ENCODE measurements at regions not wholly inside any gene's neighbourhood (a gene's known extent, or its start where the extent isn't known, plus 50 kb on each side); places are given as distances from the start of the nearest gene placed in this dataset.

- Histone ChIP-seq H3K9ac (ENCODE audit: extremely low read depth, low read length, poor library complexity, severe bottlenecking) (no peak overlapping the region), H3K4me3 (ENCODE audit: low read length) (no peak overlapping the region), H3K9me3 (ENCODE audit: control insufficient read depth, low read length) (no peaks in the 10 kb centered on the region), H3K27ac (ENCODE audit: low read depth, low read length) (no peak overlapping the region), H3K27me3 (ENCODE audit: control insufficient read depth, insufficient read depth, low read length, poor library complexity, severe bottlenecking) (no peaks in the 10 kb centered on the region), H3K36me3 (ENCODE audit: control insufficient read depth, insufficient read depth, low read length) (no peaks in the 10 kb centered on the region), H3K4me1 (ENCODE audit: control insufficient read depth, insufficient read depth, low read length) (peaks cover 4% of the 10 kb centered on the region)
- Mint-ChIP-seq H3K27ac (no peak overlapping the region), H3K27me3 (ENCODE audit: insufficient read depth) (peaks cover 17% of the 10 kb centered on the region), H3K4me3 (no peak overlapping the region), H3K4me1 (peaks cover 8% of the 10 kb centered on the region), H3K36me3 (ENCODE audit: low read depth) (no peaks in the 10 kb centered on the region), H3K9me3 (peaks cover 2% of the 10 kb centered on the region)
- WGBS, 2 experiments (ENCODE audit: insufficient coverage in 1 of 2, insufficient read length in 1 of 2), result 94% methylated on average over 10 to 11 of the region's 11 CpGs
- TF ChIP-seq, protein P1, sequence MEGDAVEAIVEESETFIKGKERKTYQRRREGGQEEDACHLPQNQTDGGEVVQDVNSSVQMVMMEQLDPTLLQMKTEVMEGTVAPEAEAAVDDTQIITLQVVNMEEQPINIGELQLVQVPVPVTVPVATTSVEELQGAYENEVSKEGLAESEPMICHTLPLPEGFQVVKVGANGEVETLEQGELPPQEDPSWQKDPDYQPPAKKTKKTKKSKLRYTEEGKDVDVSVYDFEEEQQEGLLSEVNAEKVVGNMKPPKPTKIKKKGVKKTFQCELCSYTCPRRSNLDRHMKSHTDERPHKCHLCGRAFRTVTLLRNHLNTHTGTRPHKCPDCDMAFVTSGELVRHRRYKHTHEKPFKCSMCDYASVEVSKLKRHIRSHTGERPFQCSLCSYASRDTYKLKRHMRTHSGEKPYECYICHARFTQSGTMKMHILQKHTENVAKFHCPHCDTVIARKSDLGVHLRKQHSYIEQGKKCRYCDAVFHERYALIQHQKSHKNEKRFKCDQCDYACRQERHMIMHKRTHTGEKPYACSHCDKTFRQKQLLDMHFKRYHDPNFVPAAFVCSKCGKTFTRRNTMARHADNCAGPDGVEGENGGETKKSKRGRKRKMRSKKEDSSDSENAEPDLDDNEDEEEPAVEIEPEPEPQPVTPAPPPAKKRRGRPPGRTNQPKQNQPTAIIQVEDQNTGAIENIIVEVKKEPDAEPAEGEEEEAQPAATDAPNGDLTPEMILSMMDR (conservative IDR thresholded peaks at IDR 0.05), result no peak
- DNase-seq, result no peak
These were observed 64.0 kb upstream of the SOX21 start for GRCh38 chr13:94776300-94776699.

DNA sequence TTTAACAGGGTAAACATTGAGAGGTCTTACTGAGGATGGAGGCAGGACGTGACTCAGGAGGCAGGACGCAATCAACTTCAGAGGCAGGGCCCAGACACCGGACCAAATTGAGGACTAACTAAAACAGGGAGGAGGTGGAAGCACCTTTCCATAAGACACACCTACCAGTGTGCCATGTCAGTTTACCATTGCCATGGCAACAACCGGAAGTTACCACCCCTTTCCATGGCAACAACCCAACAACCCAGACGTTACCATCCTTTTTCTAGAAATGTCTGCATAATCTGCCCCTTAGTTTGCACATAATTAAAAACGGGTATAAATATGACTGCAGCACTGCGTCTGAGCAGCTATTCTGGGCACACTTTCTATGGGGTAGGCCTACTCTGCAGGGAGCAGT is 53.5 kb upstream of the SOX21 start:
- peak; percentile 54 for DNase-seq
- Histone ChIP-seq H3K4me3 (ENCODE audit: low read length) (no peak overlapping the region), H3K27me3 (ENCODE audit: control insufficient read depth, insufficient read depth, low read length, poor library complexity, severe bottlenecking) (no peaks in the 10 kb centered on the region), H3K9me3 (ENCODE audit: control insufficient read depth, low read length) (peaks cover 9% of the 10 kb centered on the region), H3K27ac (ENCODE audit: low read depth, low read length) (no peak overlapping the region), H3K36me3 (ENCODE audit: control insufficient read depth, insufficient read depth, low read length) (no peaks in the 10 kb centered on the region), H3K4me1 (ENCODE audit: control insufficient read depth, insufficient read depth, low read length) (peaks cover 3% of the 10 kb centered on the region), H3K9ac (ENCODE audit: extremely low read depth, low read length, poor library complexity, severe bottlenecking) (no peak overlapping the region)
- Mint-ChIP-seq H3K4me3 (no peak overlapping the region), H3K27me3 (ENCODE audit: insufficient read depth) (peaks cover 18% of the 10 kb centered on the region), H3K9me3 (no peaks in the 10 kb centered on the region), H3K4me1 (peaks cover 18% of the 10 kb centered on the region), H3K36me3 (ENCODE audit: low read depth) (no peaks in the 10 kb centered on the region), H3K27ac (no peak overlapping the region)
- TF ChIP-seq, protein P1 (conservative IDR thresholded peaks at IDR 0.05), result no peak
- 90 to 100% methylated on average over 2 to 7 of the region's 7 CpGs for WGBS, 2 experiments (ENCODE audit: insufficient coverage in 1 of 2, insufficient read length in 1 of 2)

- H3K4me3 Mint-ChIP-seq, result no peak overlapping the region
- no peak for DNase-seq
- Histone ChIP-seq H3K36me3 (ENCODE audit: control insufficient read depth, insufficient read depth, low read length) (no peaks in the 10 kb centered on the region), H3K27ac (ENCODE audit: low read depth, low read length) (no peak overlapping the region), H3K4me1 (ENCODE audit: control insufficient read depth, insufficient read depth, low read length) (no peaks in the 10 kb centered on the region), H3K9me3 (ENCODE audit: control insufficient read depth, low read length) (peaks cover 9% of the 10 kb centered on the region), H3K27me3 (ENCODE audit: control insufficient read depth, insufficient read depth, low read length, poor library complexity, severe bottlenecking) (no peaks in the 10 kb centered on the region), H3K4me3 (ENCODE audit: low read length) (no peak overlapping the region), H3K9ac (ENCODE audit: extremely low read depth, low read length, poor library complexity, severe bottlenecking) (no peak overlapping the region)
- no peak overlapping the region for H3K27ac Mint-ChIP-seq
- H3K36me3 Mint-ChIP-seq (ENCODE audit: low read depth), result no peaks in the 10 kb centered on the region
- TF ChIP-seq, protein P1 (conservative IDR thresholded peaks at IDR 0.05), result no peak
- peaks cover 19% of the 10 kb centered on the region for H3K27me3 Mint-ChIP-seq (ENCODE audit: insufficient read depth)
- peaks cover 16% of the 10 kb centered on the region for H3K4me1 Mint-ChIP-seq
- peaks cover 2% of the 10 kb centered on the region for H3K9me3 Mint-ChIP-seq
- 98% methylated on average over 2 of the region's 2 CpGs; no CpG with 5 or more reads in 1 of the 2 experiments for WGBS, 2 experiments (ENCODE audit: insufficient coverage in 1 of 2, insufficient read length in 1 of 2)
These were observed 52.4 kb upstream of the SOX21 start for GRCh38 chr13:94764576-94765321.
